SJSA1 (cell line): ENCODE measurements at regions not wholly inside any gene's neighbourhood (a gene's known extent, or its start where the extent isn't known, plus 50 kb on each side); places are given as distances from the start of the nearest gene placed in this dataset.

Experiments
- DNase-seq, 2 experiments: peaks; one replicate each; pipeline ENCODE4 v3.0.0-alpha.2; 2015 to 2020; ENCODE audit warnings: low spot score in 2 of 2, low read depth in 1 of 2
- H3K27ac ChIP-seq: fragments of 250-450 bp; sonication (Bioruptor Pico); 2 replicates; pipeline ENCODE4 v1.5.1; 2020; ENCODE audit warnings: mild to moderate bottlenecking, moderate library complexity
- H3K27me3 ChIP-seq: fragments of 250-450 bp; sonication (Bioruptor Pico); replicated peaks from 2 replicates; pipeline ENCODE4 v1.5.1; 2020; ENCODE audit warnings: mild to moderate bottlenecking, moderate library complexity
- H3K36me3 ChIP-seq: fragments of 250-450 bp; sonication (Bioruptor Pico); 2 replicates; pipeline ENCODE4 v1.5.1; 2020; ENCODE audit warnings: mild to moderate bottlenecking
- H3K4me1 ChIP-seq: fragments of 250-450 bp; sonication (Bioruptor Pico); replicated peaks from 2 replicates; pipeline ENCODE4 v1.6.1; 2021; ENCODE audit warnings: mild to moderate bottlenecking
- H3K4me3 ChIP-seq: fragments of 250-450 bp; sonication (Bioruptor Pico); 2 replicates; pipeline ENCODE4 v1.5.1; 2020; ENCODE audit warnings: mild to moderate bottlenecking
- H3K9me3 ChIP-seq: fragments of 250-450 bp; sonication (Bioruptor Pico); replicated peaks from 2 replicates; pipeline ENCODE4 v1.5.1; 2020; ENCODE audit warnings: mild to moderate bottlenecking

- no peak for DNase-seq
- Histone ChIP-seq H3K4me3 (no peak overlapping the region), H3K4me1 (no peaks in the 10 kb centered on the region), H3K9me3 (no peaks in the 10 kb centered on the region), H3K27ac (no peak overlapping the region), H3K36me3 (no peaks in the 10 kb centered on the region), H3K27me3 (no peaks in the 10 kb centered on the region)
These were observed 143.1 kb upstream of the GSE1 start for GRCh38 chr16:85469929-85470590.

GRCh38 chr16:85470873-85471272 lies 142.2 kb upstream of the GSE1 start:
- Histone ChIP-seq H3K27me3 (no peaks in the 10 kb centered on the region), H3K36me3 (no peaks in the 10 kb centered on the region), H3K4me3 (no peak overlapping the region), H3K4me1 (no peaks in the 10 kb centered on the region), H3K27ac (no peak overlapping the region), H3K9me3 (no peaks in the 10 kb centered on the region)
- DNase-seq, result no peak

GRCh38 chr16:85471469-85472431 lies 141.4 kb upstream of the GSE1 start:
- Histone ChIP-seq H3K4me3 (no peak overlapping the region), H3K9me3 (no peaks in the 10 kb centered on the region), H3K27ac (no peak overlapping the region), H3K27me3 (no peaks in the 10 kb centered on the region), H3K36me3 (no peaks in the 10 kb centered on the region), H3K4me1 (no peaks in the 10 kb centered on the region)
- no peak for DNase-seq

GRCh38 chr16:85472514-85472913 lies 140.6 kb upstream of the GSE1 start:
- H3K27ac ChIP-seq, result no peak overlapping the region
- no peaks in the 10 kb centered on the region for H3K9me3 ChIP-seq
- H3K4me1 ChIP-seq, result 0 out of 2 replicates have a peak, but pooled peaks cover under 1% of the 10 kb centered on the region
- H3K4me3 ChIP-seq, result no peak overlapping the region
- DNase-seq, result no peak
- no peaks in the 10 kb centered on the region for H3K36me3 ChIP-seq
- no peaks in the 10 kb centered on the region for H3K27me3 ChIP-seq

- H3K9me3 ChIP-seq, result no peaks in the 10 kb centered on the region
- no peaks in the 10 kb centered on the region for H3K36me3 ChIP-seq
- no peak overlapping the region for H3K4me3 ChIP-seq
- H3K27ac ChIP-seq, result no peak overlapping the region
- DNase-seq, result no peak
- H3K4me1 ChIP-seq, result peaks cover 7% of the 10 kb centered on the region; the same call in 1 of the 2 replicates
- no peaks in the 10 kb centered on the region for H3K27me3 ChIP-seq
These were observed 139.8 kb upstream of the GSE1 start for GRCh38 chr16:85473323-85473722.

- no peak overlapping the region for H3K4me3 ChIP-seq
- H3K9me3 ChIP-seq, result no peaks in the 10 kb centered on the region
- H3K36me3 ChIP-seq, result no peaks in the 10 kb centered on the region
- no peak overlapping the region for H3K27ac ChIP-seq
- no peaks in the 10 kb centered on the region for H3K27me3 ChIP-seq
- peaks cover 7% of the 10 kb centered on the region; the same call in 1 of the 2 replicates for H3K4me1 ChIP-seq
- no peak for DNase-seq
These were observed 139.1 kb upstream of the GSE1 start for GRCh38 chr16:85473909-85474620.

GRCh38 chr16:85474621-85475217 lies 138.4 kb upstream of the GSE1 start:
- peaks cover 7% of the 10 kb centered on the region; the same call in 1 of the 2 replicates for H3K4me1 ChIP-seq
- H3K36me3 ChIP-seq, result no peaks in the 10 kb centered on the region
- no peak overlapping the region for H3K4me3 ChIP-seq
- no peak for DNase-seq
- H3K27ac ChIP-seq, result no peak overlapping the region
- H3K27me3 ChIP-seq, result no peaks in the 10 kb centered on the region
- no peaks in the 10 kb centered on the region for H3K9me3 ChIP-seq

- H3K4me3 ChIP-seq, result no peak overlapping the region
- H3K27me3 ChIP-seq, result no peaks in the 10 kb centered on the region
- H3K4me1 ChIP-seq, result peaks cover 7% of the 10 kb centered on the region; the same call in 1 of the 2 replicates
- no peak overlapping the region for H3K27ac ChIP-seq
- H3K36me3 ChIP-seq, result no peaks in the 10 kb centered on the region
- no peak for DNase-seq
- no peaks in the 10 kb centered on the region for H3K9me3 ChIP-seq
These were observed 137.9 kb upstream of the GSE1 start for GRCh38 chr16:85475233-85475632.

GRCh38 chr16:85475691-85476300 lies 137.3 kb upstream of the GSE1 start:
- H3K4me3 ChIP-seq, result no peak overlapping the region
- H3K4me1 ChIP-seq, result peaks cover 7% of the 10 kb centered on the region; the same call in 1 of the 2 replicates
- H3K9me3 ChIP-seq, result no peaks in the 10 kb centered on the region
- H3K27me3 ChIP-seq, result no peaks in the 10 kb centered on the region
- H3K27ac ChIP-seq, result no peak overlapping the region
- no peaks in the 10 kb centered on the region for H3K36me3 ChIP-seq
- no peak for DNase-seq

- no peaks in the 10 kb centered on the region for H3K9me3 ChIP-seq
- H3K4me3 ChIP-seq, result no peak overlapping the region
- H3K36me3 ChIP-seq, result no peaks in the 10 kb centered on the region
- H3K27me3 ChIP-seq, result no peaks in the 10 kb centered on the region
- peaks cover 7% of the 10 kb centered on the region; the same call in 1 of the 2 replicates for H3K4me1 ChIP-seq
- no peak for DNase-seq
- H3K27ac ChIP-seq, result no peak overlapping the region
These were observed 136.7 kb upstream of the GSE1 start for GRCh38 chr16:85476389-85476788.

GRCh38 chr16:85477801-85478363 lies 135.2 kb upstream of the GSE1 start:
- Histone ChIP-seq H3K27ac (no peak overlapping the region), H3K4me3 (no peak overlapping the region), H3K36me3 (no peaks in the 10 kb centered on the region), H3K27me3 (no peaks in the 10 kb centered on the region), H3K4me1 (peaks cover 7% of the 10 kb centered on the region; the same call in 1 of the 2 replicates), H3K9me3 (no peaks in the 10 kb centered on the region)
- DNase-seq, result no peak

- no peak overlapping the region for H3K4me3 ChIP-seq
- no peak overlapping the region for H3K27ac ChIP-seq
- peaks cover 7% of the 10 kb centered on the region; the same call in 1 of the 2 replicates for H3K4me1 ChIP-seq
- no peak for DNase-seq
- H3K27me3 ChIP-seq, result no peaks in the 10 kb centered on the region
- no peaks in the 10 kb centered on the region for H3K9me3 ChIP-seq
- H3K36me3 ChIP-seq, result no peaks in the 10 kb centered on the region
These were observed 133.0 kb upstream of the GSE1 start for GRCh38 chr16:85479972-85480726.
